GM18870 (cell line): ENCODE measurements at regions not wholly inside any gene's neighbourhood (a gene's known extent, or its start where the extent isn't known, plus 50 kb on each side); places are given as distances from the start of the nearest gene placed in this dataset.
"Not testable (repeated sequence)": the region's sequence is repeated elsewhere in the genome, so short reads cannot be mapped to it uniquely, and the experiment has no call there.

Source experiments
- ATAC-seq: cut with Tn5 transposase; IDR thresholded peaks from one replicate; pipeline ENCODE4 v1.9.1; 2021; ENCODE audit warnings: moderate library complexity; ENCODE audit not compliant: unreplicated experiment

- ATAC-seq, result no peak
These were observed 110.0 kb upstream of the DLG1 start for GRCh38 chr3:197408177-197408957.

DNA sequence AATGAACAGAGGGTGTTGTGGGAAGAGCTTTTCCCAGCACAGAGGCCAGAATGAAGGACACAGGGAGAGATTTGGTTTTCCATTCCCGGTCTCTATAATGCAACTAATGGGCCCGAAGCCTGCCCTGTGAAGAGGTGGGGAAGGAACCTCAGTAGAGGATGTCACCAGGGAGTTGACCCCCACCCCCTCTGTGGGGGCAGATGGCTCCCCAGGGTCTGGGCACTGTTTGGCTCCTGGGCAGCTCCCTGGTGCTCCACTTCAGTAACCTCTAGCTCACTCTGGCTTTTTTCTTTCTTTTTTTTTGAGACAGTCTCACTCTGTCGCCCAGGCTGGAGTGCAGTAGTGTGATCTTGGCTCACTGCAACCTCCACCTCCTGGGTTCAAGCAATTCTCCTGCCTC is 109.1 kb upstream of the DLG1 start:
- ATAC-seq, result no peak

- no peak for ATAC-seq
These were observed 108.6 kb upstream of the DLG1 start for GRCh38 chr3:197407053-197407452.

GRCh38 chr3:197406266-197406665 is 107.9 kb upstream of the DLG1 start:
- no peak for ATAC-seq

DNA sequence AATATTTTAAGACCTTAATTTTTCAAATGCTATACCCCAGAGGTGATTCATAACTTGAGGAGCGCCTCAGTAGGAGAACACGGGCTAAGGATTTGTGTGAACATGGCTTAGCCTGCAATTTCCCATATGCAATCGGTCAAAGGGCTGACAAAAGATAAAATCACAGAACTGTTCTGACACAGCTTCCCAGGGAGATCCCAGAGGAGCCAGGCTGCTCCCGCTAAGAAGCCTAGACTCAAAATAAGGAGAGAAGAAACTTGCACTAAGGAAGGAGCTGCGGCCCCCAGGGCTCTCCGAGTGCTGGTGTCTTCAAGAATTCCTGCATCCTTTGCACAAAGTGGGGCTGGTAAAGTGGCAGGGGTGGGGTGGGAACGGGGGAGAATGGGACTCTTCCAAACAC is 106.3 kb upstream of the DLG1 start:
- no peak for ATAC-seq

GRCh38 chr3:197404030-197404429 is 105.6 kb upstream of the DLG1 start:
- no peak for ATAC-seq

DNA sequence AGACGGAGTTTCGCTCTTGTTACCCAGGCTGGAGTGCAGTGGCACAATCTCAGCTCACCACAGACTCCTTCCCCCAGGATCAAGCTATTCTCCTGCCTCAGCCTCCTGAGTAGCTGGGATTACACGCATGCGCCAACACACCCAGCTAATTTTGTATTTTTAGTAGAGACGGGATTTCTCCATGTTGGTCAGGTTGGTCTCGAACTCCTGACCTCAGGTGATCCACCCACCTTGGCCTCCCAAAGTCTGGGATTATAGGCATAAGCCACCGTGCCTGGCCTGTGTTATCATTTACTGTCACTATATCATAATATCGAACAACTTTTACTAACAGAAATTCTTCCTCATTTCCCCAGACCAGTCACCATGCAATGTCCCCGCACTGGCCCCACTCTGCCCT is 104.0 kb upstream of the DLG1 start:
- ATAC-seq, result not testable (repeated sequence)

GRCh38 chr3:197399486-197399885 is 101.1 kb upstream of the DLG1 start:
- ATAC-seq, result no peak

- ATAC-seq, result no peak
These were observed 100.0 kb upstream of the DLG1 start for GRCh38 chr3:197398286-197398878.

DNA sequence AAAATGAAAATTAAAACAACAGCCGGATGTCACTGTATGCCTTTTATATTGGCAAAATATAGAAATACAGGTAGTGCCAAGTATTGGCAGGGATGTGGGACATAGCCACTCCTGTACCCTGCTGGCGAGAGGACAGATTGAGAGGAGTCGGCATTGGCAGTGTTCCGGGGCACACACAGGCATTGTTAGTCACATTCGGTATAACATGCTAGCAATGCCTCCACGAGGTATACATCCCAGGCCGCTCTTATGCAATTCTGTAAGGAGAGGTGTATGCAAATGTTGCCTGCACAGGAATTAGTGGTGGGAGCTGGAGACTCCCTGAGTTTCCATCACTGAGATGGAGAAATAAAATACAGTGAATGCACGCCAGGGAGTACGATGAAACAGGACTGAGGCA is 99.4 kb upstream of the DLG1 start:
- ATAC-seq, result no peak

DNA sequence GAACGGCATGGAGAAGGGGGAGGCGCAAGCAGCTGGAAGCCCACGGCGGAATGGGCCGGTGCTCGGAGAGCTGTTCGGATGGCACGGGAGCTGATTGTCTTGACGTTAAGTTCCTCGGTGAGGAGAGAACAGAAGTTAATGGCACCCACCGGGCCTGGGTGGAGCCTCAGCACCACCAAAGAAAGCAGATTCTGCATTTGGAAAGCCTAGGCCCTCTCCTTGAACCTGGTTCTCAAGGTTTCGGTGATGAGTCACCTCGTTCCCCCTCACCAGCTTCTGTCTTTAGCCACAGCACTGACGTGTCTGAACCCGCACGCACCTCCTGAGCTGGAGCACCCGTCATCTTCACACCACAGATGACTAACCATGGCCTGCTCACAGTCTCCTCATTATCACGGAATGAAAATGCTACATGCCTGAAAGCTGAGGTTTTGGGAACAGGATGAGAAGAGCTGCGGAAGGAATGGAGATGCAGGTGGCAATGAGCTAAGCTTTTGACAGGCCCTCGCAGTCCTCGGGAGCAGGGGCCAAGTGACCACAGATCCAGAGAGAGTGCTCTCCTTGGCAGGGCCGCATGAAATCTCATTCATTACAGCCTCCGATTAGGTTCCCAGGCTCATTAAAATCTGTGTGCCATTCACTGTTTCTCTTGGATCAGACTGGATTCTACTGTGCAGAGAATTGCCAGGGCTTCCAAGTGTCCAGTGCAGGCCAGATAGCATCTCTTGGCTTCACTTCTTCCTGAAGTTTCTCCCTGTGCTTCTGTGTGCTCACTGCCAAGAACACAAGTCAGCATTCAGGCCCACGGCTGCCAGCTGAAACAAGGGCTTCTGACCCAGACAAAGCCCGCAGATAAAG is 96.3 kb upstream of the DLG1 start:
- peak; percentile 81 for ATAC-seq

DNA sequence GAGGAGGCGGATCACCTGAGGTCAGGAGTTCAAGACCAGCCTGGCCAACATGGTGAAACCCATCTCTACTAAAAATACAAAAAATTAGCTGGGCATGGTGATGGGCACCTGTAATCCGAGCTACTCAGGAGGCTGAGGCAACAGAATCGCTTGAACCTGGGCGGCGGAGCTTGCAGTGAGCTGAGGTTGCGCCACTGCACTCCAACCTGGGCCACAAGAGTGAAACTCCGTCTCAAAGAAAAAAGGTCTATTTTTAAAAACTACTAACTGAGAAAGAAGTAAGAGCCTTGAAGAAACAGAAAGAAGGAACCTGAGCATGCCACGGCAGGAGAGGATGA is 95.7 kb upstream of the DLG1 start:
- ATAC-seq, result not testable (repeated sequence)

GRCh38 chr3:197393711-197394110 is 95.3 kb upstream of the DLG1 start:
- no peak for ATAC-seq

GRCh38 chr3:197392961-197393360 is 94.5 kb upstream of the DLG1 start:
- ATAC-seq, result no peak

- no peak for ATAC-seq
These were observed 83.0 kb upstream of the DLG1 start for GRCh38 chr3:197381371-197381770.

DNA sequence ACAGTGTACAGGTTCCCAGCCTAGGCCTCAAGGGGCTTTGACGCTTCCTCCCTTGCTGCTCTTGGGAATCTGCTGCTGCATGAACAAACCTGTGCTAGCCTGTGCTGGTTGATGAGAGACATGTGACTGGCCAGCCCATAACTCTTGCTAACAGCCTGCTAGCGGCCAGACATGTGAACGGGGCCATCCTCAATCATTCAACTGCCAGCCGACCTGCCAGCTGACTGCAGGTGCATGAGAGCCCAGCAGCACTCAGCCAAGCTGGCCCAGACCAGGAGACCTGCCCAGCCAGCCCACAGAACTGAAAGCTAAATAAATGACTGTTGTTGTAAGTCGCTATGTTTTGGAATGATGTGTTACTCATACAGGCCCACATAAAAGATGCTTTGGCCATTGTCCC is 82.4 kb upstream of the DLG1 start:
- no peak for ATAC-seq

DNA sequence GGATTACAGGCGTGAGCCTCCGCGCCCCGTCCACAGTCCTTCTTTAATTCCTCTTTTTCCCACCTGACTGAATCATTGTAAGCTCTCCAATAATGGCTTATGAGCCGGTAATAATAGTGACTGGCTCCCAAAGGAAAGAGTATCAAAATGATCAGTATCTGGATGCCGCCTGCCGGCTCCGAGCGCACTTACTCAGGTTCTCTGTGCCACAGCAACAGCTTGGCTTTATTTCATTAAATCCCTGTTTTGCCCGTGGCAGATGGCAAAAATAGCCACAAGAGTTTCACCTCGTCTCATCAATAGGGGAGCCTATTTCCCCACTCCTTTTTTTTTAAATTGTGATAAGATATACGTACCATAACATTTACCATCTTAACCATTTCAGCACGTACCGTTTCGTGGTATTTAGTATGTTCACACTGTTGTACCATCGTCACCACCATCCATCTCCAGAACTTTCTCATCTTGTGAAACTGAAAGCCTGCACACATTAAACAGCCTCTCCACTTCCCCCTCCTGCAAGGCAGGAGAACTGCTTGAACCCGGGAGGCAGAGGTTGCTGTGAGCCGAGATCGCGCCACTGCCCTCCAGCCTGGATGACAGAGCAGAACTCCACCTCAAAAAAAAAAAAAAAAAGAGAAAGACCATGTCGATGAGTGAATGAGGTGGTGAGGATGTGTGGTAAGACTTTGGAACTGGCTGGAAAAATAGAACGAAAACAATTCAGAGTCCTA is 80.7 kb upstream of the DLG1 start:
- ATAC-seq, result no peak

- no peak for ATAC-seq
These were observed 78.5 kb upstream of the DLG1 start for GRCh38 chr3:197376735-197377555.

GRCh38 chr3:197376020-197376419 is 77.6 kb upstream of the DLG1 start:
- ATAC-seq, result no peak

DNA sequence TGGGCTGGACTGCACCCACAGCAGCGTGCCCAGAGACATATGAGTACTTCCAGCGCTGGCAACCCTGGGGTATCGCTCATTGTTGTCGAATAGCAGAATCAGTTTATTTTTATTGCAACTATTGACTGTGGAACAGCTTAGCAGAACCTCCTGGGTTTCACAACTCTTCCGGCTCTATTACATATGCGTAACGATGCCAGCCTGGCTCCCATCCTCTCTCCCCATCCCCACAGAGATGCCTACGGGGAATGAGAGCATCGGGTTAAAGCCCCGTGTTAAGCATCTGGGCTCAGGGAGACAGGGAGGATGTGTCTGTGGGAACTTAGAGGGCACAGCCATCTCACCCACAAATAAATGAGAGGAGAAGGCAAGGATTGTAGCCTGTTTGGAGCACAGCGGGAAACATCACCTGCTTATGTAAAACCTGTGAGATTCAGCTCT is 76.6 kb upstream of the DLG1 start:
- no peak for ATAC-seq
